ENCODE measurements at regions not wholly inside any gene's neighbourhood (a gene's known extent, or its start where the extent isn't known, plus 50 kb on each side); places are given as distances from the start of the nearest gene placed in this dataset.

DNA sequence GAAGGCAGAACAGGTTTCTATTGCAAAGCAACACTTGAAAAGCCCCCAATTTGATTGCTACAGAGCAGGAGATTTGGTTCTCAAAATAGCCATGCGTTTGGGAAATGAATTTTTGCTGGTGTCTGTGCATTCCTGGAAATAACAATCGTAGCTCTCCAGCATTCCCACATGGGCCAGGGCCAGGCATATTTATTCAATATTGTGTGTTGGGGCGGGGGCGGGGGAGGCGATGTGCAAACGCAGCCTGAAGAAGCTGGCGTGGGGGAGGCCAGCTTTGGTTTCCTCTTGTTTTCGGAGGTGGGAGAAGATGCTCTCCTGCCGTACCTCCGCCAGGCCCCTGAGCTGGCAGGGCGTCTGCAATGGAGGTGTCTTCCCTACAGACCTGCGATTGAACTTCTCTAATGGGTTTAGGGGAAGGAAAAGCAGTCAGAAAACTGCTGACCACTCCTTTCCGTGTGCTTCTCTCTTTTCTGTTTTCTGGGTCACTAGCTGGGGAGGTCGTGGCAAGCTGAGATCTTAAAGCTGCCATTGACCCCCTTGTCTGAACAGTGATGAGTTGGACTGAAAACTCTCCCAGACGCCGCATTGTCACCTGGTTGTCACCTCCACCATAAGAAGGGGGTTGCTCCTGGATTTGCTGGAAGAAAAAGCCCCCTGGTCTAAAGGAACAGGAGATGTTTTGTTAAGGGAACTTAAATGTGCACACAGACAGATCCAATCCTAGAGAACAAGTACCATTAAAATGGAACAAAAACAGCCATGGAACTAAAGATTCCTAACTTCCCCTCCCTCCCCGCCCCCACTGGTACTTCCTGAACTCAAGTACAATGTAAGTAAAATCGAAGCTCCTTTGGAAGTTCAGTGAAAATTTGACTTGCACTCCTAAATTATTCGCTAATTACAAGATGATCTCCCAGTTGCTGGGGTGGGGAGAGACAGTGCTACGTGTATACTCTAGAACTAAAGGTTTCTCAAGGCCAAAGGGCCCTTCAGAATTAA lies 56.4 kb upstream of the HABP2 start:
- in situ Hi-C loops (cut with MboI) (no loop called here), intact Hi-C loops (cut with micrococcal nuclease) (no loop called here)
- Histone ChIP-seq H3K79me2 (ENCODE audit: control insufficient read depth, insufficient read depth, low read length) (no peaks in the 10 kb centered on the region), H3K36me3 (ENCODE audit: control insufficient read depth, insufficient read depth, low read length) (no peaks in the 10 kb centered on the region), H3K4me2 (ENCODE audit: insufficient read depth, low read length) (no peak overlapping the region), H2AFZ (ENCODE audit: low read depth, low read length) (no peak overlapping the region), H3K9me3 (replicated peaks; ENCODE audit: control insufficient read depth, insufficient read depth, low read depth, low read length) (no peaks in the 10 kb centered on the region), H3K9ac (ENCODE audit: insufficient read depth in 1 of 2, low read depth in 2 of 2, low read length in 2 of 2) (no peak overlapping the region), H4K20me1 (replicated peaks; ENCODE audit: control insufficient read depth, insufficient read depth, low read length) (no peaks in the 10 kb centered on the region), H3K9me1 (ENCODE audit: control insufficient read depth, insufficient read depth, low read length) (no peaks in the 10 kb centered on the region), H3K27me3 (ENCODE audit: control insufficient read depth in 2 of 2, insufficient read depth in 2 of 2, low read length in 2 of 2) (peaks cover 0 to 22% of the 10 kb centered on the region in 2 experiments; a peak in 3 of 5 replicates), H3K27ac (ENCODE audit: extremely low read depth, low read depth, low read length) (no peak overlapping the region), H3K4me3 (no peak overlapping the region), H3K4me1 (replicated peaks in 1 of 2; ENCODE audit: control insufficient read depth in 2 of 2, insufficient read depth in 2 of 2, low read length in 2 of 2) (no peaks in the 10 kb centered on the region)
- POLR2A ChIA-PET: no interaction called here
- CTCF ChIA-PET (ENCODE audit: low intra/inter-chr PET ratio): no interaction called here
- BruUV-seq (replicated peaks): no TSS peak
- WGBS (ENCODE audit: insufficient coverage, low coverage, missing lambda C conversion rate): 0% methylated on average over 11 of the region's 20 CpGs
- FAIRE-seq (no peak), ATAC-seq (no peak), DNase-seq (ENCODE audit: extremely low read depth in 1 of 4, low spot score in 3 of 4) (no peak)
- no peak for TF ChIP-seq KAT2B (IDR thresholded peaks at IDR 0.05; ENCODE audit: low read depth, low read length)
- no peak for TF ChIP-seq WHSC1 (IDR thresholded peaks at IDR 0.05; ENCODE audit: low read length)
- TF ChIP-seq, protein P1, sequence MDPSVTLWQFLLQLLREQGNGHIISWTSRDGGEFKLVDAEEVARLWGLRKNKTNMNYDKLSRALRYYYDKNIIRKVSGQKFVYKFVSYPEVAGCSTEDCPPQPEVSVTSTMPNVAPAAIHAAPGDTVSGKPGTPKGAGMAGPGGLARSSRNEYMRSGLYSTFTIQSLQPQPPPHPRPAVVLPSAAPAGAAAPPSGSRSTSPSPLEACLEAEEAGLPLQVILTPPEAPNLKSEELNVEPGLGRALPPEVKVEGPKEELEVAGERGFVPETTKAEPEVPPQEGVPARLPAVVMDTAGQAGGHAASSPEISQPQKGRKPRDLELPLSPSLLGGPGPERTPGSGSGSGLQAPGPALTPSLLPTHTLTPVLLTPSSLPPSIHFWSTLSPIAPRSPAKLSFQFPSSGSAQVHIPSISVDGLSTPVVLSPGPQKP (CRISPR knock-in tag; IDR thresholded peaks at IDR 0.05): no peak
- no peak for TF ChIP-seq ZNF695 (CRISPR knock-in tag; IDR thresholded peaks at IDR 0.05)
- no peak for TF ChIP-seq SIX5 (IDR thresholded peaks at IDR 0.05; ENCODE audit: borderline replicate concordance in 1 of 2, insufficient read depth in 1 of 2, low read depth in 1 of 2, low read length in 2 of 2)
- TF ChIP-seq, protein P2, sequence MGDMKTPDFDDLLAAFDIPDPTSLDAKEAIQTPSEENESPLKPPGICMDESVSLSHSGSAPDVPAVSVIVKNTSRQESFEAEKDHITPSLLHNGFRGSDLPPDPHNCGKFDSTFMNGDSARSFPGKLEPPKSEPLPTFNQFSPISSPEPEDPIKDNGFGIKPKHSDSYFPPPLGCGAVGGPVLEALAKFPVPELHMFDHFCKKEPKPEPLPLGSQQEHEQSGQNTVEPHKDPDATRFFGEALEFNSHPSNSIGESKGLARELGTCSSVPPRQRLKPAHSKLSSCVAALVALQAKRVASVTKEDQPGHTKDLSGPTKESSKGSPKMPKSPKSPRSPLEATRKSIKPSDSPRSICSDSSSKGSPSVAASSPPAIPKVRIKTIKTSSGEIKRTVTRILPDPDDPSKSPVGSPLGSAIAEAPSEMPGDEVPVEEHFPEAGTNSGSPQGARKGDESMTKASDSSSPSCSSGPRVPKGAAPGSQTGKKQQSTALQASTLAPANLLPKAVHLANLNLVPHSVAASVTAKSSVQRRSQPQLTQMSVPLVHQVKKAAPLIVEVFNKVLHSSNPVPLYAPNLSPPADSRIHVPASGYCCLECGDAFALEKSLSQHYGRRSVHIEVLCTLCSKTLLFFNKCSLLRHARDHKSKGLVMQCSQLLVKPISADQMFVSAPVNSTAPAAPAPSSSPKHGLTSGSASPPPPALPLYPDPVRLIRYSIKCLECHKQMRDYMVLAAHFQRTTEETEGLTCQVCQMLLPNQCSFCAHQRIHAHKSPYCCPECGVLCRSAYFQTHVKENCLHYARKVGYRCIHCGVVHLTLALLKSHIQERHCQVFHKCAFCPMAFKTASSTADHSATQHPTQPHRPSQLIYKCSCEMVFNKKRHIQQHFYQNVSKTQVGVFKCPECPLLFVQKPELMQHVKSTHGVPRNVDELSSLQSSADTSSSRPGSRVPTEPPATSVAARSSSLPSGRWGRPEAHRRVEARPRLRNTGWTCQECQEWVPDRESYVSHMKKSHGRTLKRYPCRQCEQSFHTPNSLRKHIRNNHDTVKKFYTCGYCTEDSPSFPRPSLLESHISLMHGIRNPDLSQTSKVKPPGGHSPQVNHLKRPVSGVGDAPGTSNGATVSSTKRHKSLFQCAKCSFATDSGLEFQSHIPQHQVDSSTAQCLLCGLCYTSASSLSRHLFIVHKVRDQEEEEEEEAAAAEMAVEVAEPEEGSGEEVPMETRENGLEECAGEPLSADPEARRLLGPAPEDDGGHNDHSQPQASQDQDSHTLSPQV (IDR thresholded peaks at IDR 0.05): no peak

Data from K562 (cell line).